ENCODE measurements at regions not wholly inside any gene's neighbourhood (a gene's known extent, or its start where the extent isn't known, plus 50 kb on each side); places are given as distances from the start of the nearest gene placed in this dataset.

GRCh38 chr17:56679777-56680422, 86.4 kb downstream of the NOG start:
- TF ChIP-seq POLR2A (IDR thresholded peaks at IDR 0.05): no peak
- TF ChIP-seq, protein P1, sequence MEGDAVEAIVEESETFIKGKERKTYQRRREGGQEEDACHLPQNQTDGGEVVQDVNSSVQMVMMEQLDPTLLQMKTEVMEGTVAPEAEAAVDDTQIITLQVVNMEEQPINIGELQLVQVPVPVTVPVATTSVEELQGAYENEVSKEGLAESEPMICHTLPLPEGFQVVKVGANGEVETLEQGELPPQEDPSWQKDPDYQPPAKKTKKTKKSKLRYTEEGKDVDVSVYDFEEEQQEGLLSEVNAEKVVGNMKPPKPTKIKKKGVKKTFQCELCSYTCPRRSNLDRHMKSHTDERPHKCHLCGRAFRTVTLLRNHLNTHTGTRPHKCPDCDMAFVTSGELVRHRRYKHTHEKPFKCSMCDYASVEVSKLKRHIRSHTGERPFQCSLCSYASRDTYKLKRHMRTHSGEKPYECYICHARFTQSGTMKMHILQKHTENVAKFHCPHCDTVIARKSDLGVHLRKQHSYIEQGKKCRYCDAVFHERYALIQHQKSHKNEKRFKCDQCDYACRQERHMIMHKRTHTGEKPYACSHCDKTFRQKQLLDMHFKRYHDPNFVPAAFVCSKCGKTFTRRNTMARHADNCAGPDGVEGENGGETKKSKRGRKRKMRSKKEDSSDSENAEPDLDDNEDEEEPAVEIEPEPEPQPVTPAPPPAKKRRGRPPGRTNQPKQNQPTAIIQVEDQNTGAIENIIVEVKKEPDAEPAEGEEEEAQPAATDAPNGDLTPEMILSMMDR (IDR thresholded peaks at IDR 0.05): no peak
- H3K4me3 ChIP-seq: no peak overlapping the region
- intact Hi-C loops (cut with DNase I): no loop called here
- H3K27me3 ChIP-seq: peaks cover 0 to 16% of the 10 kb centered on the region in 2 donors
- peaks cover 10% of the 10 kb centered on the region for H3K4me1 ChIP-seq
- no peak for DNase-seq
- no peak for ATAC-seq
- H3K27ac ChIP-seq: no peak overlapping the region
- WGBS, 2 donors: 41 to 52% methylated on average over 6 of the region's 6 CpGs
- no peaks in the 10 kb centered on the region for H3K36me3 ChIP-seq (replicated peaks in 1 of 2; ENCODE audit: insufficient read depth in 1 of 2, low read depth in 2 of 2)
- H3K9me3 ChIP-seq: no peaks in the 10 kb centered on the region

GRCh38 chr17:56680676-56681075, 87.2 kb downstream of the NOG start:
- Histone ChIP-seq H3K9me3 (no peaks in the 10 kb centered on the region), H3K27ac (no peak overlapping the region), H3K4me3 (no peak overlapping the region), H3K27me3 (peaks cover 0 to 16% of the 10 kb centered on the region in 2 donors), H3K4me1 (peaks cover 10% of the 10 kb centered on the region), H3K36me3 (replicated peaks in 1 of 2; ENCODE audit: insufficient read depth in 1 of 2, low read depth in 2 of 2) (no peaks in the 10 kb centered on the region)
- intact Hi-C loops (cut with DNase I): no loop called here
- ATAC-seq (no peak), DNase-seq (no peak)
- WGBS, 2 donors: 55 to 59% methylated on average over 3 of the region's 3 CpGs
- TF ChIP-seq, protein P1 (IDR thresholded peaks at IDR 0.05): no peak
- no peak for TF ChIP-seq POLR2A (IDR thresholded peaks at IDR 0.05)

DNA sequence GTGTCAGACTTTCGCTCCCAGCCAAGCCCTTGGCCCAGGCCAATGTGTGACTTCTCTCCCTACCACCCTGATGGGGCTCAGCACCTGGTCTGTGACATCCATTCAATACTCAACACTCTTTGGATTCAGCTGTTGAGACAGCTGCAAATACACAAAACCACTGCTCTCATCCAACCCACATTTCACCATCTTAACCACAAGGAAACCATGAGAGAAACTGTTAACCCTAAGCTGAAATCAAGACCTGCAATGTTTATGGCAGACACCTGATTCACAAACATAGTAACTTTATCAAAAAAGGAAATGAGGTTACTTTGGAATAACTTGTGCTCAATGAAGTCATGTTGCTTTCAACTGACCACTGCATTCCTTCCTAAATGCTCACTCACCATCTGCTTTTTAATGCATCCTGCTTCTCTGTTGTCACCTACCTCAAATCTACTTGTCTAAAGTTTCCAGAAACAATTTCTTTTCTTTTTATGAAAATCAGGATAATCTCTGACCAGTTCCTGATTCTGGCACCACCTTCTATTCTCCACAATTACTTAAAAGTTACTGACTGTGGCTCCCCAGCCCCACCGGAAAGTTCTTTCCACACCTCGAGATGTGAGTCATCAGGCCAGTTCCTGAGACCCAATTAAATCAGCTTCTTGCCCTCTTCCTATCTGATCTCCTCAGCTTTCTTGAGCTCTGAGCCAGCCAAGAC, 88.2 kb downstream of the NOG start:
- Histone ChIP-seq H3K9me3 (no peaks in the 10 kb centered on the region), H3K36me3 (replicated peaks in 1 of 2; ENCODE audit: insufficient read depth in 1 of 2, low read depth in 2 of 2) (no peaks in the 10 kb centered on the region), H3K27me3 (peaks cover 0 to 16% of the 10 kb centered on the region in 2 donors), H3K4me3 (no peak overlapping the region), H3K27ac (no peak overlapping the region), H3K4me1 (peaks cover 10% of the 10 kb centered on the region)
- WGBS, 2 donors: 45 to 55% methylated on average over 3 of the region's 3 CpGs
- ATAC-seq (no peak), DNase-seq (no peak)
- intact Hi-C loops (cut with DNase I): no loop called here
- TF ChIP-seq, protein P1 (IDR thresholded peaks at IDR 0.05): no peak
- TF ChIP-seq POLR2A (IDR thresholded peaks at IDR 0.05): no peak

DNA sequence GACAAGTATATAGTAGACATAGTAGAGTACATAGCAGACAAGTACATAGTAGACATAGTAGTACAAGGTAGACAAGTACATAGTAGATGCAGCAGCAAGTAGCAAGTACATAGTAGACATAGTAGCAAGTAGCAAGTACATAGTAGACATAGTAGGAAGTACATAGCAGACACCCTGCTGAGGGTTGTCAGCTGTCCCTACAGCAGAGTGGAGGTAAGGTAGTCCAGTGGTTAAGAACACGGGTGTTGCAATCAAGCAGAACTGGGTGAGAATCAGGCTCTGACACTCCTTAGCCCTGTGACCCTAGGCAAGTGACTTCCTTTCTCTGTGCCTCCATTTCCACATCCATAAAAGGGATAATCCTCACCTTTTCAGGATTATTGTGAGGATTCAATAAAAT, 94.7 kb downstream of the NOG start:
- TF ChIP-seq POLR2A (IDR thresholded peaks at IDR 0.05): no peak
- TF ChIP-seq, protein P1 (IDR thresholded peaks at IDR 0.05): no peak
- intact Hi-C loops (cut with DNase I): no loop called here
- 63 to 65% methylated on average over 1 of the region's 1 CpG for WGBS, 2 donors

More for the DNA sequence above, 94.7 kb downstream of the NOG start:
- Histone ChIP-seq H3K27ac (no peak overlapping the region), H3K9me3 (no peaks in the 10 kb centered on the region), H3K36me3 (replicated peaks in 1 of 2; ENCODE audit: insufficient read depth in 1 of 2, low read depth in 2 of 2) (no peaks in the 10 kb centered on the region), H3K4me3 (no peak overlapping the region), H3K4me1 (no peaks in the 10 kb centered on the region), H3K27me3 (no peaks in the 10 kb centered on the region)
- no peak for DNase-seq
- no peak for ATAC-seq

All from body of pancreas (tissue), 4 donors.